HCEC 1CT (cell line): ENCODE measurements at regions not wholly inside any gene's neighbourhood (a gene's known extent, or its start where the extent isn't known, plus 50 kb on each side); places are given as distances from the start of the nearest gene placed in this dataset.
"Not testable (repeated sequence)": the region's sequence is repeated elsewhere in the genome, so short reads cannot be mapped to it uniquely, and the experiment has no call there.

Experiments
- DNase-seq: peaks from one replicate; pipeline ENCODE4 v3.0.0-alpha.2; 2017

DNA sequence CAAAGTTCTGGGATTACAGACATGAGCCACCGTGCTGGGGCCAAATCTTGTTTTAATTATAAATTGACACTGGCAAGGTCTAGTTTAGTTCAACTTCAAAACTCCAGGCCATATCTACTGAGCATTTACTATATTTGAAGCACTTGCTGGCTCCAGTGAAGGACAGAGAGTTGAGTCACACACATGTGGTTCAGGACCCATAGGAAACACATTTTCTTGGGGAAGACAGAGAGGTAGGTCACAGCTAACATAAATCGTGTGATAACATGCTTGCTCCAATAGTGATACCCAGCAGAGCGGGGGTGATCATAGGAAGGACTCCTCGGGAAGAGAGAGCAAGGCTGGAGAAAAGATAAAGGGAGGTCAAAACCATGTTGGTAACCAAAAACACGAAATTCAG lies 170.6 kb upstream of the TSC22D1 start:
- no peak for DNase-seq

DNA sequence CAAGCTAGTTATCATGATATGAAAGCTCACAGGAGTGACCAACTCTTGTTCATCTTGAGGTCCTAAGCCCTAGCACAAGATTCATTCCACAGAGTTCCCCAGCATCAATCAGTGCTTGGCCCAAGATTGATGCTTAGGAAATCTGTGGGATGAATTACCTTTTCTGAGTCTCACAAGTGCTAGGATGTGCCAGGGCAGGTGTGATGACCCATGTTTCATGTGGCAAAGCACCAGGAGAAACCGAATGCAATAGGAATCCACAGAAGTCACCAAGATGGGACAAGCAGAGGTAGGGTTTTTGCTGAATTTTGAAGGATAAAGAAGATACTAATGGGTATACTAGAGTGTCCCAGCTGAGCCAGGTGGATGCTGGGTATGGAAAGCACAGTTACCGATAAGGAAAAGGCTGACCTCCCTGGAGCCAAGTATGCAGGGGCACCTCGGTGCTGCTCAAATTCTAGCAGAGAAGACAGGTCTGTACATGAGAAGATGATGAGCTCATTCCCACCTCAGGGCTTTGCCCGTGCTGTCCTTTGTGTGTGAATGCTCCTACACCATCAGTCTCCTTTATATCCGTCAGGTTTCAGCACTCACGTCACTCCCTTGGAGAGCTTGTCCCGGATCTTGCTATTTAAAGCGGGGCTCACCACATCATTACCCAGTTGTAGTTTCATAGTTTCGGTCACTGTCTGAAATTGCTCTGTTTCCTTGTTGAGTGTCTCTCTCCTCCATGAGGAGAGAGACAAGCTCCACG lies 168.9 kb upstream of the TSC22D1 start:
- DNase-seq, result no peak

DNA sequence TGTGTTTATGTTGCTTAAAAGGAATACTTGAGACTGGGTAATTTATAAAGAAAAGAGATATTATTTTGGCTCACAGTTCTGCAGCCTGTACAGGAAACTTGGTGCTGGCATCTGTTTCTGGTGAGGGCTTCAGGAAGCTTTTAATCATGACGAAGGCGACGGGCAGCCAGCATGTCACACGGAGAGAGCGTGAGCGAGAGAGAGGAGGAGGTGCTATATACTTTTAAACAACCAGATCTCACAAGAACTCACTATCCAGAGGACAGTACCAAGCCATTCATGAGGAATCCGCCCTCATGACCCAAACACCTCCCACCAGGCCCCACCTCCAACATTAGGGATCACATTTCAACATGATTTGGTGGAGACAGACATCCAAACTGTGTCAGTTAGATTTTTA lies 163.4 kb upstream of the TSC22D1 start:
- no peak for DNase-seq

DNA sequence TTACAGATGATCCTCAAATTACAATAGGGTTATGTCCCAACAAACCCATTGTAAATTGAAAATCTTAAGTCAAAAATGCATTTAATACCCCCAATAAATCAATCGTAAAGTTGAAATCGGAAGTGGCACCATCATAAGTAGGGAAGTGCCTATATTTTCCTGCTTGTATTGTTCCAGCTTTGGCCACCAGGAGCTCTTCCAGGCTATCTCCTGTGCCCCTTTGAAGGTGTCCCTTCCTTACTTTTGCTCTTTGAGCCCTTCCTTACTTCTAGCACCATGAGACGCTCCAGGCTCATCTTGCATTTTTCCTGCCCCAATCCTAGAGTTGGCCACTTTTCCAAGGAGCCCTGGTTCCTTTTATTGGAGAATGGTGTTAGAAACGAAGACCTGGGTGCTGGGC lies 163.0 kb upstream of the TSC22D1 start:
- no peak for DNase-seq

DNA sequence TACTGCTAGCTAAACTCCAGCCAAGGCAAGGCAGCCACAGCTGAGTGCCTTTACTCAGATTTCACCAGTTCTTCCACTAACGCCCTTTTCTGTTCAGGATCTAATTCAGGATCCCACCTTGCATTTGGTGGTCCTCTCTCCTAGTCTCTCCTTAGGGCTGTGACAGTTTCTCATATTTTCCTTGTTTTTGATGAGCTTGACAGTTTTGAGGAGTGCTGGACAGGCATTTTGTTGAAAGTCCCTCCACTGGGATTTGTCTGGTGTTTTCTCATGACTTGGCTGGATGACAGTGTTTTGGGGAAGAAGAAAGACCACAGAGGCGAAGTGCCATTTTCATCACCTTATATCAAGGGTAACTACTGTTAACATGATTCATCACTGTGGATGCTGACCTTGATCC lies 162.3 kb upstream of the TSC22D1 start:
- DNase-seq, result no peak

DNA sequence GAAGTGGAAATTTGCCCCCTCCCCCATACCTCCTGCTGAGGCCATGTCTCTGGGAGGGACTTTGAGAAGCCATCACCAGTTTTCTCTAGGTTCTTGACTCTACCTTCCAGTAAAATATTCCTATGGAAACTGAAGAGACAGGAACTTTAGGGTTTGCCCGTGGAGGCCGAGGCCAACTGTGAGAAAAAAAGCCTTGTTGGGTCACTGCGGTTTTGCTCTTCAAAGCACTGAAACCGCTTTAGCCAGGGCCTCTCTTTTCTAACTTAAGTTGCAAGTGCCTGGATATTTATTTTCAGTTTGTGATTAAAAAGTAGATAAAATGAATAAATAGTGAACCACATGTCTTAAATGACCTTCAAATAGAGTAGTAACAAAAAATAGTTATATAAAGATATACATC lies 159.7 kb upstream of the TSC22D1 start:
- no peak for DNase-seq

DNA sequence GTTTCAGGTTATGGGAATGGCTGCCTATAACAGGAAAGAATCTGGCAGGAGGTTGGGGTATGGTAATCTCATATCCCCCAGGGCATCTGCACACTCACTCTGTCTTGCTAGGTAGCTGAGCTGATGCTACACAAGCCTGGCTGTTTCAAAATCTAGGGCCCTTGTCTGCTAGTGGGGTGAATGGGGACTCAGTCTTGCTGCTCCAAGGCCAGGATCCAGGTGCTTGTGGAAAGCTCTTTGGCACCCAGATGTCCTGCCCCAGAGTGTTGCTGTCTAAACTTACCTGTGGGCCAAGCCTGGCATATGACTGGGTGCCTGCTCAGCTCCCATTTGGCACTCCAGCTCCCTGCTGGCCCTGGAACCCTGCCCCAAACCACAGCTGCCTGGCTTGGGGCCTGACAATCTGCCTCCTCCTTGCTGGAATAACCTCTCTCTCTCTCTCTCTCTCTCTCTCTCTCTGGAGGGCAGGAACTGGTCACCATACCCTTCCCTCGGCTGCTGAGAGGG lies 158.1 kb upstream of the TSC22D1 start:
- DNase-seq, result no peak

DNA sequence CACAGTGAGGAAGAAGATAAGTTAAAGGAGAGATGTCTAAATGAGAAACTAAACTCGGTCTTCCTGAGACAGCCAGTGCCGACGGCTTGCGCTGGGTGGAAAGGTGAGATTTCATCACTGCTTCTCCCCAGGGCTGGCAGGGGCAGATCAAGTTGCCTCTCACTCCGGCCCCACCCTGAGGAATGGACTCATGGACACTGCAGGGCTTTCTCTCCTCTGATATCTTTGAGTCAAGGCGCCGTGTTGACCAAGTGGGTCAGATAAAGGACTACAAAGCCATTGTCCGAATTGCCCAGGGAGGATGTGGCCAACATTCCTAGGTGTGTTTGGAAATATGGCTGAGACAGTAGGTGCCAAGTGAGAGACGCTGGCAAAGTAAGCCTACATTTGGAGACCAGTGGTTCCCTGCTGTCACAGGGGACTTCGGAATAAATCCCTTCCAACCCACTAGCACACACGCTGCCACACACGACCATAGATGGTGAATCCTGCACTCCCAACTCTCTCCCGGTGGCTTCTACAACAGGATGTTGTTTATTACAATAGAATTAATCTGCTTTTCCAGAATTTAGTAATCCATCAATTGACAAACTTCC lies 156.5 kb upstream of the TSC22D1 start:
- DNase-seq, result no peak

DNA sequence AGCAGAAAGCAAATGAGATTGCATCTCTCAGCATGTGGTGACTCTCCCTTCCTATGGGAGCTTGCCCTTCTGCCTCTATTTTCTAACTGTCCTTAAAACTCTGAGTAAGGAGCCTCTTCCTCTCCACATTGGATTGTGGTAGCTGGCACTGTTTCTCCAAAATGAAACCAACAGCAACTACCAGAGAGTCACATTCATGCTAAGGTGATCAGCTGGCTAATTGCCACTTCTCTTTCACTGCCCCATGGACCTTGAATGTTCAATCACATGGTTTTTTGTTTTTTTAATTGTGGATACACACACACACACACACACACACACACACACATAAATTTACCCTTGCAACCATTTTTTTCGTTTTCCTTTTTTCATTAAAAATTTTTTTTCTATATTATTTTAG lies 154.7 kb upstream of the TSC22D1 start:
- no peak for DNase-seq

DNA sequence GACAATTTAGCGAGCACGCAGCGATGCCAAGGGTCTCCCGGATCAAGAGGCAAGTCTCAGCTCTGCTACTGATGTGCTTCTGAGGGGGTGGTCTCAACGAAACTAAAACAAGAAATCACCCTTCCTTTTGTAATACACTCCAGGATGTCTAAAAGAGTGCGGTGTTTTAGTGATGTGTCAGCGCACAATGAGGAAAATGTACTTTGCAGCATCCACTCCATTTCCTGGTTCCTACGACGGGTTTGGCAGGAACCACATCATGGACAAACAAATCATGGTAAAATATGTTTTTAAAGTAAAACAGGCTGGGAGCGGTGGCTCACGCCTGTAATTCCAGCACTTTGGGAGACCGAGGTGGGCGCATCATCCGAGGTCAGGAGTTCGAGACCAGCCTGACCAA lies 154.0 kb upstream of the TSC22D1 start:
- DNase-seq, result no peak

DNA sequence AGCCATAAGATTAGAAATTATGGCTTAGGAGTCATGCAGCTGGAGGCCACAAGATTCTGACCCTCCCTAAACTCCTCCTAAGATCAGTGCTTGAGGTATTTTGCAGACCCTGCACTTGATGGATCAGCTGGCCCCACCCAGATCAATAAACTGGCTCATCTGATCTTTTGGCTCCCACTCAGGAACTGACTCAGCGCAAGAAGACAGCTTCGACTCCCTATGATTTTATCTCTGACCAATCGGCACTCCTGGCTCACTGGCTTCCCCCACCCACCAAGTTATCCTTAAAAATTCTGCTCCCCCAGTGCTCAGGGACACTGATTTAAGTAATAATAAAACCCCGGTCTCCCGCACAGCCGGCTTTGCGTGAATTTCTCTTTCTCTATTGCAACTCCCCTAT lies 151.5 kb upstream of the TSC22D1 start:
- DNase-seq, result not testable (repeated sequence)

DNA sequence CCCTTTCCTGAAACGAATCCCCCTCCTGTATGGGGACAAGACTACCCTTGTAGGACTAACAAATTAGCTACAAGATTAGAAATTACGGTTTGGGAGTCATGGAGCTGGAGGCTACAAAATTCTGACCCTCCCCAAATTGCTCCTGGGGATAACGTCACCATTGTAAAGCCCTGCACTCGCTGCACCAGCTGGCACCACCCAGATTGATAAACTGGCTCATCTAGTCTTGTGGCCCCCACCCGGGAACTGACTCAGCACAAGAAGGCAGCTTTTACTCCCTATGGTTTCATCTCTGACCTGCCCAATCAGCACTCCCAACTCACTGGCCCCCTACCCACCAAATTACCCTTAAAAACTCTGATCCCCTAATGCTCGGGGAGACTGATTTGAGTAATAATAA lies 150.6 kb upstream of the TSC22D1 start:
- no peak for DNase-seq

DNA sequence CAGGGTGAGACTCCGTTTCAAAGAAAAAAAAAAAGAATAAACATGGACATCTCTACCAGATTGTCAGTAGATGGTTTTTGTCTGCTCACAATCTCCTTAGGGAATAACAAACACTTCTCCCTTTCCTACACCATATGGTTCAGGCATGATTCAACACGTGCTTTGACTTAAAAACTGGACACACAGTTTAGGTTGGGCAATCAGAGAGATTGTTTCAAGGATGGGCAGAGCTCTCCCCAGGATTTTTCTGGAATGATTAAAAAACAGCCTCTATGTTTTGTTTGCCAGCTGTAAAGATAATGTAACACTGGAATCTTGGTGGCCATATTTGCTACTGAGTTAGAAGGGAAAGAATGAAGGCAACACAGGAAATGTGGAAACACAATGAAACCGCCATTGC lies 150.1 kb upstream of the TSC22D1 start:
- peak; percentile 78 for DNase-seq

DNA sequence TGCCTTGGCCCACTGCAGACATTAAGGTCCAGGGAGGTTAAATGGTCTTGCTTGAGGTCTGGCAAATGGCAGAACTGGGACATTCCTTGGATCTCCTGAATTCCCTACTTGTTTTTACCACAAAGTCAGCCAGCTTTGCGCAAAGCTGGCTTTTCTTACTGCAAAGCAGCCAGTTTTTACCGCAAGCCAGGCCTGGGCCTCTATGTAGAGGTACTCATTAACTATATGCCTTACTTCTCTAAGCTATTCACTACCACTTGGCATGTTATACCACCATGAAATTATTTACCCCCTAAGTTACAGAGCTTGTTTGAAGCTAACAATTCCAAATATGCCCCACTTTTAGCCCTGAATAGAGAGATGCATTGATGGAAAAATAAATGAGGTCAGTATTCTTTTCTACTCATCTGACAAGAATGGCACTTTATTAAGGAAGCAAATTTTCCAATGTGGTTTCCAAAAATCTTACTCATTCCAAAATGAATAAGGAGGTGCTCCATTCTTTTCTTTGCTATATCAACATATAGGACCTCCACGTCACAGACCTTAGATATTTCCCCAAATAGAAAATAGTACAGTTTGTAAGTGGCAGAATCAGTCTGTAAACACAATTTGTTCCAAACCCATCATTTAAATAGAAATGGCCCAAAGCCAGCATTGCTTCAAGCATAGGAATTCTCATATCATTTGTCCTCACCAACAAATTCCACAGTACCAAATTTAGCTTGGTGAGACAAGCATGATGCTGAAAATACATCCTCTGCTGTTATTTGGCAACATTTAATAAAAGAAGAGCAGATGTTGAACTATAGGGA lies 143.9 kb upstream of the TSC22D1 start:
- peak; percentile 67 for DNase-seq

DNA sequence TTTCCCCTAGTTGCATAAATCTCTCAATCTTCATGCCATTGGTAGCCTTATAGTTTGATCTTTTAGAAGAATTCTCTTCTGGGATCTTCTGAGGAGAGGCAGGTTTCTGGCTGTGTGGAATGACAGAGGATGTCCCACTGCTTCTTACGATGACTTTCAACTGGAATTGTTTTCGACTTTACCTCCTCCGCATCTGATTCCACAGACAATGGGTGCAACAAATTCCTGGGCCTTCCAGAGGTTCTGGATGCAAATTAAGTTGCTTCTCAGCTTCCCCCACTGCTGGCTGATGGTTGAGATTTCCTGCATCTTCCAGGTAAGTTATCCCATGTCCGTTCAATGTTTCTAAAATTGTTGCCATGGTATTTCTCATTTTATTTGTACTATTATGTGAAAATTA lies 142.3 kb upstream of the TSC22D1 start:
- no peak for DNase-seq

DNA sequence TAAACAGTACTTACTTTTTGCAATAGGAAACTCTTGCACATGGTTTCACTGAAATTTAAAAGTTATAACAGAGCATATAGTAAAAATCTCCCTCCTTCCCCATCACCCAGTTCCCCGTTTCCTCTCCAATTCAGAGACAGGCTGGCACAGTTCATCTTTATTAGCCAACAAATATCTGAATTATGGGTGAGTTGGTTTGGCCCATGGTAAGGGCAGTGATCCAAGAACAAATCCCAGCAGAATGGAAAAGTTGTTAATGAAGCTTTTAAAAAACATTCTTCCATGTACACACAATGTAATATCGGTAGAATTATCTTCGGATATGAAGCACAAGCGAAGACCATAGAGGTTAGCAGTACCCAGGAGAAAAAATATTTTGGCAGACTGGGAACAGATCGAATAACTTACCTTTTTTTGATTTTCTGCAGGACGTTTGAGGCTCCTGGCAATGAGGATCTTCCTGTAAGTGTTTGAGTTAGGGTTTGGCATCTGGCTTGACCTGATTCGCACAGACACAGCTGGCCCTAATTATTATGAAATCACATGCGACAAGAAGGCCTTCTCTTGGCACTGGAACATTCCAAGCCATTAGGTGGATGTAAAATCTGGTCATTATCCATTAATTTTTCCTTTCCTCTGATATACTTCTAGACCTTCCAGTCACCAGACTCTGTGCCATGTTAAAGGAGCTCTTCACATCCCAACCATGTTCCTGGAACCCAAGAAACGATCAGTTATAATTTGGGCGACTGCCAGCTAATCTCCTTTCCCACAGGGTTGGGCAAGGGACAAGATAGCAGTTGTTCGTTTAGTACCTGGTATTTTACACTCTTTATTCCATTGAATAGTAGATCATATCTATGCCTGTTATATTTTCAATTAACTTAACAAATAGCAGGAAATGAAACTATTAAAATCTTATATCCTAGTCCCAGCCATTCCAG lies 139.4 kb upstream of the TSC22D1 start:
- no peak for DNase-seq

DNA sequence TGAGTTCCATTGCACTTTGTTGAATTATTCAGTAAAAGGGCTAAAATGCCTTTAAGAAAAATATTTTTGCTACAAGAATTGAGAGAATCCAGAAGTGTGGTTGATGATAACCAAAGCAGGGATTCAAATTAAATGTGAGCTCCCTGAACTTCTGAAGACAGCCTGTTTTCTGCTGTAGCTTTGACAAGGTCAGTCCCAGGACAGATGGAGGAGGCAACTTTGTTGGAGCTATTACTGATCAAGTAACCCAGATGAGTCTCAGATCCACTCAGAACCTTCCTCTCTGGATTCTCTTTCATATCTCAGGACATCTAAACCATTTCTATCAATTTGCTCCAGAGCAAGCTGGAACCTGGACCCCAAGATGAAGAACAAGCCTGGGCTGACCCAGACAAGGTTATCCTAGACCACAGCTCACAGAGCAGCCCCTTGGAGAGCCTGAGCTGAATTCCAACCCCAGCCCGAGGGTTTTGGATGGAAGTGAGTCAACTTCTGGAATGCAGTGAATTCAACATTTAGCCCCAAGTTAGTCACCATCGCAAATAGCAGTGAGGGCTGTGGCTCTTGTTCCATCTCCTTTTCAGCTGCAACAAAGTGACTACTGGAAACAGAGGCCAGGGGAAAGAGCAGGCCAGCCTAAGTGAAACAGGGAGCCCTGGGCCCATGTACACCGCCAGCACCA lies 137.8 kb upstream of the TSC22D1 start:
- DNase-seq, result peak; percentile 97

DNA sequence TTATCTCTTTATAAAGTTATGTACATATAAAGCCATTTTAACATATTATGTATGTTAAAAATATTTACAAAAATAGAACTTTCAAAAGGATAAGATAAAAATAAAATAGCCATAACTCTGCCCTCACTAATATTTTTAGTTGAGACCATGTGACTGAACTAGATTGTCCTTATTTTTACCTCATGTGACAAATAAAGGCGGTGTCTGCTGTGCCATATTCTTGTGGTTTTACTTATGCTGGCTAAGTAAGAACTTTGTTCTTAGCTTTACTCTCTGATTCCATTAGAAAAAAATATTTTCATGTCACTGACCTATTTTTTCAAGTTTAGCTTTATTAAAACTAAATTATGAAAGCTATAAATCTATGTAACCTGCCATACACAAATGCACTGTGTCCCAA lies 135.6 kb upstream of the TSC22D1 start:
- no peak for DNase-seq

DNA sequence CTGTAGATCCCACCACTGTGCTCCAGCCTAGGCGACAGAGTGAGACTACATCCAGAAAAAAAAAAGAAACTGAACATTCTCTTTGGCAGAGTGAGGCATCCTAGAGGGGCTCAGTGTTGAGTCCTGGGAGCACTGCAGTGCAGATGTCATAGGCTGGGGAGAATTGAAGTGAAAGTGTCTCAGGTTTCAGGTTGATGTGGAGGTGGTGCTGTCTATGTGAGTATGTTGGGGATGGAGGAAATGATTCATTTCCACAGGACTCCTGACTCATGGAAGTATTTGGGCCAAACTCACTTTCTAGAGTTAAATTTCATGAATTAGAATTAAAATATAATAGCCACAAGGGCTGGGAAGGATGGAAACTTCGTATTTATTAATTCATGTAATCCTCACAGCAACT lies 134.4 kb upstream of the TSC22D1 start:
- DNase-seq, result peak; percentile 94

DNA sequence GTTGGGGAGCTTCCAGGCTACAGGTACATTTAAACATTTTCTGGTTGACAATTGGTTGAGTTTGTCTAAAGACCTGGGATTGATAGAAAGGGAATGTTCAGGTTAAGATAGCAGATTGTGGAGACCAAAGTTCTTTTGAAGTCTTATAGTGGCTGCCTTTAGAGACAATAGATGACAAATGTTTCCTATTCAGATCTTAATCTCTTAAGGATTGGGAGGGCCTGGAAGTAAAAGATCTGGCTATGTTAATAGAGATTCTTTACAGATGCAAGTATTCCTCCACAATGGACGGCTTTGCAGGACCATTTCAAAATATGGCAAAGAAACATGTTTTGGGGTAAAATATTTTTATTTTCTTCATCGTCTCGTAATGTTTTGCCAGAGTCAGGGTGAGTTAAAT lies 128.7 kb upstream of the TSC22D1 start:
- DNase-seq, result not testable (repeated sequence)

DNA sequence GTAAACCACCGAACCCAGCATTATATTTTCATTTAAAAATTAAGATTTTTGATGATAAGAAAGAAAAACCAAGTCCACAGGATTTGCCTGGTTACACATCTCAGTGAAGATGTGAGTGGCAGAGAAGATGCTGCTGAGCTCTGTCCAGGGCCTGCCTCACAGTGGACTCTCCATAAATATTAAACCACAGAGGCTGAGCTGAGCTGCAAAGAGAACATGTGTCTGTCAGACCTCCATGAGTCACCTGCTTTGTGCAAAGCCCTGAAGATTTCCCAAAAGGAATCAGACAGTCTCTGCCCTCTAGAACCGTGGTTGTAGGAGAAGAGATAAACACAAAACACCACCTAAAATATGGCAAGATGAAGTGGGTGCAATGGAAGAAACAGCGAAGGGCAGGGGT lies 127.2 kb upstream of the TSC22D1 start:
- peak; percentile 81 for DNase-seq

DNA sequence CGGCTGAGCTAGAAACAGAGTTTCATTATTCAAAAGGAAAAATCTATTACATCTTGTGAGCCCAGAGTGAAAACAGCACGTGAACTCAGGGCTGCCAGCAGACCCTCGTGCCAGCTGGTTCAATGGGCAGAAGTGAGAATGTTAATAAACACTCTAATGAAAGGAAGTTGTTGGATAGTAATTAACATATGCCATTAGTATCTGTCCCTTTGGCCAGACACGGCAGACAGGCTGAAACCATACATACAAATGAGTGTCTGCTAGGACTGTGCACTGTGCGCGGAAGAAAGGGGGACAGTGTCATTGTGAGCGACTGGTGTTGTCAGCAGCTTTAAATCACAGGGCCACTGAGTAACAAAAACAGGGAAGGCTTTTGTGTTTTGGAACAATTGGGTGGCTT lies 121.9 kb upstream of the TSC22D1 start:
- DNase-seq, result no peak
